Esophagus muscularis mucosa (tissue), 4 donors: ENCODE measurements at regions not wholly inside any gene's neighbourhood (a gene's known extent, or its start where the extent isn't known, plus 50 kb on each side); places are given as distances from the start of the nearest gene placed in this dataset.

Experiments
- EP300 ChIP-seq: sonication (generic); formaldehyde crosslinking; IDR thresholded peaks from one replicate; pipeline ENCODE4 v1.6.1; 2017; ENCODE audit warnings: antibody characterized with exemption
- POLR2A ChIP-seq: fragments of 450-650 bp; IDR thresholded peaks from one replicate; pipeline ENCODE4 v1.6.1; 2017; ENCODE audit warnings: antibody characterized with exemption, moderate library complexity, mild to moderate bottlenecking, low read depth
- TF ChIP-seq, protein P1 (sequence below), 3 experiments: fragments of 200-600 bp in 2 of 3; fragments of 450-650 bp in 1 of 3; sonication (generic) in 2 of 3; IDR thresholded peaks; one replicate each; pipeline ENCODE4 v1.5.1; 2017 to 2019; ENCODE audit warnings: antibody characterized with exemption in 3 of 3, mild to moderate bottlenecking in 2 of 3, moderate library complexity in 1 of 3

DNA sequence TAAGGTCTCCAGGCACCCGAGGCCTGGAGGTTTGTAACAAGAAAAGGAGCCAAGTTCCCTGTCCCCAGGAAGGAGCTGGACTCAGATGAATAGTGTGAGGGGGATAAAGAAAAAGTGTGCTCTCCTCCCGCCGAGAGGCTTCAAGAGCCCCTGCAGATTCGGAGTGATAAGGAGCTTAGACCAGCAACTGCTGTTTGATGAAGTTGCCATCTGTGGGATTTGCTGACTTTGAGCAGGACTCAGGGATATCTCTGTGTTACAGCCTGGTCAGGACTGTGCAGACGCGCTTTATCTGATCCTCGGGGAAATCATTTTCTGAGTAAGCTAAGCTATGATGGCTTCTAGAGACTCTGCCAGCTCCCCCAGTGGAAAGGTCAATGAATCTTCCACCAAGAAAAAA, 1017.0 kb downstream of the TBC1D22A start:
- TF ChIP-seq, protein P1, sequence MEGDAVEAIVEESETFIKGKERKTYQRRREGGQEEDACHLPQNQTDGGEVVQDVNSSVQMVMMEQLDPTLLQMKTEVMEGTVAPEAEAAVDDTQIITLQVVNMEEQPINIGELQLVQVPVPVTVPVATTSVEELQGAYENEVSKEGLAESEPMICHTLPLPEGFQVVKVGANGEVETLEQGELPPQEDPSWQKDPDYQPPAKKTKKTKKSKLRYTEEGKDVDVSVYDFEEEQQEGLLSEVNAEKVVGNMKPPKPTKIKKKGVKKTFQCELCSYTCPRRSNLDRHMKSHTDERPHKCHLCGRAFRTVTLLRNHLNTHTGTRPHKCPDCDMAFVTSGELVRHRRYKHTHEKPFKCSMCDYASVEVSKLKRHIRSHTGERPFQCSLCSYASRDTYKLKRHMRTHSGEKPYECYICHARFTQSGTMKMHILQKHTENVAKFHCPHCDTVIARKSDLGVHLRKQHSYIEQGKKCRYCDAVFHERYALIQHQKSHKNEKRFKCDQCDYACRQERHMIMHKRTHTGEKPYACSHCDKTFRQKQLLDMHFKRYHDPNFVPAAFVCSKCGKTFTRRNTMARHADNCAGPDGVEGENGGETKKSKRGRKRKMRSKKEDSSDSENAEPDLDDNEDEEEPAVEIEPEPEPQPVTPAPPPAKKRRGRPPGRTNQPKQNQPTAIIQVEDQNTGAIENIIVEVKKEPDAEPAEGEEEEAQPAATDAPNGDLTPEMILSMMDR (IDR thresholded peaks at IDR 0.05) = no peak
- TF ChIP-seq POLR2A = no peak
- no peak for TF ChIP-seq EP300
